Fibroblast of skin of right biceps (primary cell): ENCODE measurements at regions not wholly inside any gene's neighbourhood (a gene's known extent, or its start where the extent isn't known, plus 50 kb on each side); places are given as distances from the start of the nearest gene placed in this dataset.
"Not testable (repeated sequence)": the region's sequence is repeated elsewhere in the genome, so short reads cannot be mapped to it uniquely, and the experiment has no call there.

ENCODE experiments used
- DNase-seq: peaks from one replicate; pipeline ENCODE4 v3.0.0-alpha.2; 2013

- DNase-seq: no peak
Measured at GRCh38 chr10:106378251-106378650, 786.3 kb downstream of the SORCS1 start.

- no peak for DNase-seq
Measured at GRCh38 chr10:106370751-106371150, 793.8 kb downstream of the SORCS1 start.

- DNase-seq: peak; percentile 95
Measured at GRCh38 chr10:106360870-106361269, 803.6 kb downstream of the SORCS1 start.

- no peak for DNase-seq
Measured at GRCh38 chr10:106355450-106355849, 809.1 kb downstream of the SORCS1 start.

- no peak for DNase-seq
Measured at GRCh38 chr10:106348933-106349332, 815.6 kb downstream of the SORCS1 start.

GRCh38 chr10:106347547-106347946, 817.0 kb downstream of the SORCS1 start:
- no peak for DNase-seq

- not testable (repeated sequence) for DNase-seq
Measured at GRCh38 chr10:106343539-106343938, 821.0 kb downstream of the SORCS1 start.

GRCh38 chr10:106341356-106341755, 823.1 kb downstream of the SORCS1 start:
- DNase-seq: no peak

- peak; percentile 75 for DNase-seq
Measured at GRCh38 chr10:106338486-106338885, 826.0 kb downstream of the SORCS1 start.

GRCh38 chr10:106336874-106337273, 827.6 kb downstream of the SORCS1 start:
- no peak for DNase-seq

- no peak for DNase-seq
Measured at GRCh38 chr10:106327747-106328146, 836.8 kb downstream of the SORCS1 start.

GRCh38 chr10:106320876-106321275, 843.6 kb downstream of the SORCS1 start:
- no peak for DNase-seq

- no peak for DNase-seq
Measured at GRCh38 chr10:106320078-106320477, 844.4 kb downstream of the SORCS1 start.

- no peak for DNase-seq
Measured at GRCh38 chr10:106317554-106317953, 847.0 kb downstream of the SORCS1 start.

GRCh38 chr10:106313041-106313440, 851.5 kb downstream of the SORCS1 start:
- no peak for DNase-seq

GRCh38 chr10:106312087-106312486, 852.4 kb downstream of the SORCS1 start:
- no peak for DNase-seq

GRCh38 chr10:106311590-106311989, 852.9 kb downstream of the SORCS1 start:
- DNase-seq: peak; percentile 2

GRCh38 chr10:106310596-106310995, 853.9 kb downstream of the SORCS1 start:
- no peak for DNase-seq

- no peak for DNase-seq
Measured at GRCh38 chr10:106309376-106309775, 855.1 kb downstream of the SORCS1 start.

- DNase-seq: no peak
Measured at GRCh38 chr10:106308284-106308683, 856.2 kb downstream of the SORCS1 start.

- DNase-seq: no peak
Measured at GRCh38 chr10:106304056-106304455, 860.5 kb downstream of the SORCS1 start.

GRCh38 chr10:106302961-106303360, 861.5 kb downstream of the SORCS1 start:
- no peak for DNase-seq

GRCh38 chr10:106301146-106301545, 863.4 kb downstream of the SORCS1 start:
- no peak for DNase-seq

GRCh38 chr10:106296750-106297392, 867.6 kb downstream of the SORCS1 start:
- DNase-seq: no peak
